Tibial nerve (tissue), 4 donors: ENCODE measurements at regions not wholly inside any gene's neighbourhood (a gene's known extent, or its start where the extent isn't known, plus 50 kb on each side); places are given as distances from the start of the nearest gene placed in this dataset.

Source experiments
- EP300 ChIP-seq, 2 donors: sonication (generic); formaldehyde crosslinking; IDR thresholded peaks; one replicate each; pipeline ENCODE4 v1.6.1; 2017; ENCODE audit warnings: antibody characterized with exemption in 2 of 2, mild to moderate bottlenecking in 1 of 2
- POLR2A ChIP-seq, 2 donors: fragments of 450-650 bp; IDR thresholded peaks; one replicate each; pipeline ENCODE4 v1.6.1; 2017; ENCODE audit warnings: antibody characterized with exemption in 2 of 2, mild to moderate bottlenecking in 2 of 2, moderate library complexity in 2 of 2
- TF ChIP-seq, protein P1 (sequence below), 5 experiments: fragments of 200-600 bp in 3 of 5; fragments of 450-650 bp in 2 of 5; sonication (generic) in 3 of 5; IDR thresholded peaks; one replicate each; pipeline ENCODE4 v1.5.1; 2016 to 2019; ENCODE audit warnings: antibody characterized with exemption in 5 of 5, mild to moderate bottlenecking in 3 of 5, moderate library complexity in 2 of 5

DNA sequence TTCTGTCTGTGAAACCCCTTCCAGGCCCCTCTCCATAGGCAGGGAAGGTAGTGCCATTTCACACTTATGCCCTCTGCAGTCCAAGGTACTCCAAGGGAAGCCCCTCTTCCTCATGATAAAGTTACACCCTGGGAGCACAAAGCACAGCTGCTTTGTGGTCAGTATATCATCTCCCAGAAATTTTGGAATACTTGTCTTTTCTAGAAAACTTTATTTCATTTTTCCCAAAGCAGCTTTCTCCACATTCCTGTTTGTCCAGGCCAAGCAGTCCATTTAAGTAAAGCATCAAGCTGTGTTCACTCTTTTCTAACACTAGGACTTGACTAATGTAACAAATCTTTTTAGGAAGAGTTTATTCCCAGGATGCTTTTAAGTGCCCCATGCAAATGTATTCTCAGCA is 371.8 kb upstream of the RGMB start:
- TF ChIP-seq, protein P1, sequence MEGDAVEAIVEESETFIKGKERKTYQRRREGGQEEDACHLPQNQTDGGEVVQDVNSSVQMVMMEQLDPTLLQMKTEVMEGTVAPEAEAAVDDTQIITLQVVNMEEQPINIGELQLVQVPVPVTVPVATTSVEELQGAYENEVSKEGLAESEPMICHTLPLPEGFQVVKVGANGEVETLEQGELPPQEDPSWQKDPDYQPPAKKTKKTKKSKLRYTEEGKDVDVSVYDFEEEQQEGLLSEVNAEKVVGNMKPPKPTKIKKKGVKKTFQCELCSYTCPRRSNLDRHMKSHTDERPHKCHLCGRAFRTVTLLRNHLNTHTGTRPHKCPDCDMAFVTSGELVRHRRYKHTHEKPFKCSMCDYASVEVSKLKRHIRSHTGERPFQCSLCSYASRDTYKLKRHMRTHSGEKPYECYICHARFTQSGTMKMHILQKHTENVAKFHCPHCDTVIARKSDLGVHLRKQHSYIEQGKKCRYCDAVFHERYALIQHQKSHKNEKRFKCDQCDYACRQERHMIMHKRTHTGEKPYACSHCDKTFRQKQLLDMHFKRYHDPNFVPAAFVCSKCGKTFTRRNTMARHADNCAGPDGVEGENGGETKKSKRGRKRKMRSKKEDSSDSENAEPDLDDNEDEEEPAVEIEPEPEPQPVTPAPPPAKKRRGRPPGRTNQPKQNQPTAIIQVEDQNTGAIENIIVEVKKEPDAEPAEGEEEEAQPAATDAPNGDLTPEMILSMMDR (IDR thresholded peaks at IDR 0.05), result no peak
- TF ChIP-seq POLR2A (IDR thresholded peaks at IDR 0.05) (no peak), EP300 (IDR thresholded peaks at IDR 0.05) (no peak)
